ENCODE measurements at regions not wholly inside any gene's neighbourhood (a gene's known extent, or its start where the extent isn't known, plus 50 kb on each side); places are given as distances from the start of the nearest gene placed in this dataset.

- DNase-seq (ENCODE audit: extremely low spot score) = no peak
- TF ChIP-seq FOXA1 (IDR thresholded peaks at IDR 0.05) (no peak), HDGF (IDR thresholded peaks at IDR 0.05; ENCODE audit: borderline replicate concordance) (no peak), ELF4 (IDR thresholded peaks at IDR 0.05) (no peak), ARNT (IDR thresholded peaks at IDR 0.05) (no peak), ZNF384 (IDR thresholded peaks at IDR 0.05) (no peak), CTBP1 (IDR thresholded peaks at IDR 0.05; ENCODE audit: borderline replicate concordance) (no peak), NFRKB (IDR thresholded peaks at IDR 0.05) (no peak), SP1 (IDR thresholded peaks at IDR 0.05) (no peak), SUZ12 (IDR thresholded peaks at IDR 0.05) (no peak), FOXK2 (IDR thresholded peaks at IDR 0.05) (no peak), L3MBTL2 (conservative IDR thresholded peaks at IDR 0.05) (no peak), BHLHE40 (IDR thresholded peaks at IDR 0.05; ENCODE audit: borderline replicate concordance) (no peak), TARDBP (IDR thresholded peaks at IDR 0.05) (no peak), LEF1 (IDR thresholded peaks at IDR 0.05; ENCODE audit: borderline replicate concordance) (no peak), FOXM1 (IDR thresholded peaks at IDR 0.05; ENCODE audit: borderline replicate concordance) (no peak)
- TF ChIP-seq, protein P1, sequence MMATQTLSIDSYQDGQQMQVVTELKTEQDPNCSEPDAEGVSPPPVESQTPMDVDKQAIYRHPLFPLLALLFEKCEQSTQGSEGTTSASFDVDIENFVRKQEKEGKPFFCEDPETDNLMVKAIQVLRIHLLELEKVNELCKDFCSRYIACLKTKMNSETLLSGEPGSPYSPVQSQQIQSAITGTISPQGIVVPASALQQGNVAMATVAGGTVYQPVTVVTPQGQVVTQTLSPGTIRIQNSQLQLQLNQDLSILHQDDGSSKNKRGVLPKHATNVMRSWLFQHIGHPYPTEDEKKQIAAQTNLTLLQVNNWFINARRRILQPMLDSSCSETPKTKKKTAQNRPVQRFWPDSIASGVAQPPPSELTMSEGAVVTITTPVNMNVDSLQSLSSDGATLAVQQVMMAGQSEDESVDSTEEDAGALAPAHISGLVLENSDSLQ (IDR thresholded peaks at IDR 0.05) = no peak
- ChIA-PET POLR2A (no interaction called here), CTCF (interaction anchor here (0.7 kb wide), 1 partner anchor 149 kb away, joined by 3 read pairs; no protein-coding TSS in a partner anchor)
These were observed 388.1 kb upstream of the TMPO start for GRCh38 chr12:98127336-98127679.

DNA sequence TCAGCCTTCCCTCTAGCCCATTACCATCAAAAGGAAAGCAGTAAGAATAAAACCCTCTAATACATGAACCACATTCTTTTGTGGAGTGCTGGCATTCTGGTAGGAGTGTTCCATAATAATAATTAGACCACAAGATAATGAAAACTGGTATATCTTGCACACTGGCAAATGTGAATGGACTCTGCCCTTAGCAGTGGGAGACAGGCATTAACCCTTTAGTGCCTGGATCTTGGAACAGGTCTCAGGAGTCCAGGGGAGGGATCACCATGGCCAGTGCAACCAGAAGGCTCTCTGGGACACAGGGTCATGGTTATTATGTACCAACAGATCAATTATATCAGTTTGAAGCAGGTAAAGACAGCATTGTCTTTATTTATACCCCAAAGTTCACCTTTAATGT, 387.5 kb upstream of the TMPO start:
- POLR2A ChIA-PET = no interaction called here
- TF ChIP-seq ELF4 (IDR thresholded peaks at IDR 0.05) (no peak), HDGF (IDR thresholded peaks at IDR 0.05; ENCODE audit: borderline replicate concordance) (no peak), SP1 (IDR thresholded peaks at IDR 0.05) (no peak), CTBP1 (IDR thresholded peaks at IDR 0.05; ENCODE audit: borderline replicate concordance) (no peak), LEF1 (IDR thresholded peaks at IDR 0.05; ENCODE audit: borderline replicate concordance) (no peak), L3MBTL2 (conservative IDR thresholded peaks at IDR 0.05) (no peak), ARNT (IDR thresholded peaks at IDR 0.05) (no peak), ZNF384 (IDR thresholded peaks at IDR 0.05) (no peak), FOXA1 (IDR thresholded peaks at IDR 0.05) (no peak), BHLHE40 (IDR thresholded peaks at IDR 0.05; ENCODE audit: borderline replicate concordance) (no peak)
- no peak for DNase-seq (ENCODE audit: extremely low spot score)
- CTCF ChIA-PET = interaction anchor here (0.7 kb wide), 1 partner anchor 148 kb away, joined by 3 read pairs; no protein-coding TSS in a partner anchor

GRCh38 chr12:98136544-98136943, 378.8 kb upstream of the TMPO start:
- POLR2A ChIA-PET = interaction anchor here (1.1 kb wide), 1 partner anchor 71 kb away, joined by 3 read pairs; no protein-coding TSS in a partner anchor
- CTCF ChIA-PET = no interaction called here
- TF ChIP-seq LEF1 (IDR thresholded peaks at IDR 0.05; ENCODE audit: borderline replicate concordance) (no peak), ARNT (IDR thresholded peaks at IDR 0.05) (no peak), L3MBTL2 (conservative IDR thresholded peaks at IDR 0.05) (no peak), BHLHE40 (IDR thresholded peaks at IDR 0.05; ENCODE audit: borderline replicate concordance) (no peak), TARDBP (IDR thresholded peaks at IDR 0.05) (no peak), FOXK2 (IDR thresholded peaks at IDR 0.05) (no peak), SP1 (IDR thresholded peaks at IDR 0.05) (no peak), ZNF384 (IDR thresholded peaks at IDR 0.05) (no peak)
- TF ChIP-seq, protein P1 (IDR thresholded peaks at IDR 0.05) = peak; percentile 15; the same call in 1 of the 2 replicates
- DNase-seq (ENCODE audit: extremely low spot score) = no peak

- POLR2A ChIA-PET = interaction anchor here (1.1 kb wide), 1 partner anchor 72 kb away, joined by 3 read pairs; no protein-coding TSS in a partner anchor
- CTCF ChIA-PET = no interaction called here
These were observed 378.1 kb upstream of the TMPO start for GRCh38 chr12:98137278-98137677.

DNA sequence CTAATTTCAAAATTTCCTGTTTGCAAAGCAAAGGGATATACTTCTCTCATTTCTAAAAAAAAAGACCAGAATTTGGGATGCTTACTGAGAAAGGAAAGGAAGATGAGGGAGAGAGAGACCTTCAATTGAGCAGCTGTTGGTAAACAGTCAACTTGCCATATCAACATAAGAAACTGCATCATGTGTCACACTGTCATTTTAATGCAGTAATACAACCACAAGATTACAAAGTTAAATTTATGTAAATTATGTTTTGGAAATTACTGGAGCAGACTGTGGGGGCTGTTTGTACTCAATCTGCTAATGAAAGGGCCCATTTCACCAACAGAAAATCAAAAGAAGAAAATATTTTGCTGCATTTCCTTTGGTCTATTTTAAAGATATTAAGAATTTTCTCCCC, 370.4 kb upstream of the TMPO start:
- CTCF ChIA-PET = no interaction called here
- POLR2A ChIA-PET = no interaction called here
- TF ChIP-seq SP1 (IDR thresholded peaks at IDR 0.05) (no peak), SUZ12 (IDR thresholded peaks at IDR 0.05) (no peak)
- TF ChIP-seq, protein P1 (IDR thresholded peaks at IDR 0.05) = no peak
- DNase-seq (ENCODE audit: extremely low spot score) = no peak

More at GRCh38 chr12:98137278-98137677, 378.1 kb upstream of the TMPO start:
- no peak for TF ChIP-seq FOXA1 (IDR thresholded peaks at IDR 0.05)
- no peak for TF ChIP-seq ELF4 (IDR thresholded peaks at IDR 0.05)
- no peak for TF ChIP-seq HDGF (IDR thresholded peaks at IDR 0.05; ENCODE audit: borderline replicate concordance)
- TF ChIP-seq TARDBP (IDR thresholded peaks at IDR 0.05) = no peak
- no peak for TF ChIP-seq FOXM1 (IDR thresholded peaks at IDR 0.05; ENCODE audit: borderline replicate concordance)
- TF ChIP-seq, protein P1 (IDR thresholded peaks at IDR 0.05) = no peak
- no peak for TF ChIP-seq BHLHE40 (IDR thresholded peaks at IDR 0.05; ENCODE audit: borderline replicate concordance)
- no peak for TF ChIP-seq CTBP1 (IDR thresholded peaks at IDR 0.05; ENCODE audit: borderline replicate concordance)
- no peak for TF ChIP-seq L3MBTL2 (conservative IDR thresholded peaks at IDR 0.05)
- no peak for TF ChIP-seq LEF1 (IDR thresholded peaks at IDR 0.05; ENCODE audit: borderline replicate concordance)
- TF ChIP-seq ZNF384 (IDR thresholded peaks at IDR 0.05) = no peak
- no peak for TF ChIP-seq SP1 (IDR thresholded peaks at IDR 0.05)
- TF ChIP-seq FOXK2 (IDR thresholded peaks at IDR 0.05) = no peak
- TF ChIP-seq ARNT (IDR thresholded peaks at IDR 0.05) = no peak
- no peak for TF ChIP-seq NFRKB (IDR thresholded peaks at IDR 0.05)
- no peak for TF ChIP-seq SUZ12 (IDR thresholded peaks at IDR 0.05)
- no peak for DNase-seq (ENCODE audit: extremely low spot score)

- POLR2A ChIA-PET = no interaction called here
- TF ChIP-seq HDGF (IDR thresholded peaks at IDR 0.05; ENCODE audit: borderline replicate concordance) (no peak), ELF4 (IDR thresholded peaks at IDR 0.05) (no peak), FOXM1 (IDR thresholded peaks at IDR 0.05; ENCODE audit: borderline replicate concordance) (no peak), ZNF384 (IDR thresholded peaks at IDR 0.05) (no peak), ARNT (IDR thresholded peaks at IDR 0.05) (no peak), SUZ12 (IDR thresholded peaks at IDR 0.05) (no peak), NFRKB (IDR thresholded peaks at IDR 0.05) (no peak), LEF1 (IDR thresholded peaks at IDR 0.05; ENCODE audit: borderline replicate concordance) (no peak), FOXA1 (IDR thresholded peaks at IDR 0.05) (no peak), FOXK2 (IDR thresholded peaks at IDR 0.05) (no peak)
- TF ChIP-seq, protein P1 (IDR thresholded peaks at IDR 0.05) = no peak
- CTCF ChIA-PET = no interaction called here
- DNase-seq (ENCODE audit: extremely low spot score) = no peak
These were observed 369.3 kb upstream of the TMPO start for GRCh38 chr12:98146043-98146442.
